ENCODE measurements at regions not wholly inside any gene's neighbourhood (a gene's known extent, or its start where the extent isn't known, plus 50 kb on each side); places are given as distances from the start of the nearest gene placed in this dataset.

GRCh38 chr3:177714945-177715344, 517.7 kb upstream of the TBL1XR1 start:
- TF ChIP-seq POLR2A (IDR thresholded peaks at IDR 0.05; ENCODE audit: extremely low read depth, insufficient read length): no peak
- no peak for TF ChIP-seq CTCF (IDR thresholded peaks at IDR 0.05; ENCODE audit: low read depth, low read length)
- no peak for TF ChIP-seq MAX (IDR thresholded peaks at IDR 0.05; ENCODE audit: low read depth, low read length)
